Suppressor macrophage (primary cell): ENCODE measurements at regions not wholly inside any gene's neighbourhood (a gene's known extent, or its start where the extent isn't known, plus 50 kb on each side); places are given as distances from the start of the nearest gene placed in this dataset.

ENCODE experiments used
- DNase-seq, 4 experiments: peaks; one replicate each; pipeline ENCODE4 v3.0.0-alpha.2; 2020 to 2022

DNA sequence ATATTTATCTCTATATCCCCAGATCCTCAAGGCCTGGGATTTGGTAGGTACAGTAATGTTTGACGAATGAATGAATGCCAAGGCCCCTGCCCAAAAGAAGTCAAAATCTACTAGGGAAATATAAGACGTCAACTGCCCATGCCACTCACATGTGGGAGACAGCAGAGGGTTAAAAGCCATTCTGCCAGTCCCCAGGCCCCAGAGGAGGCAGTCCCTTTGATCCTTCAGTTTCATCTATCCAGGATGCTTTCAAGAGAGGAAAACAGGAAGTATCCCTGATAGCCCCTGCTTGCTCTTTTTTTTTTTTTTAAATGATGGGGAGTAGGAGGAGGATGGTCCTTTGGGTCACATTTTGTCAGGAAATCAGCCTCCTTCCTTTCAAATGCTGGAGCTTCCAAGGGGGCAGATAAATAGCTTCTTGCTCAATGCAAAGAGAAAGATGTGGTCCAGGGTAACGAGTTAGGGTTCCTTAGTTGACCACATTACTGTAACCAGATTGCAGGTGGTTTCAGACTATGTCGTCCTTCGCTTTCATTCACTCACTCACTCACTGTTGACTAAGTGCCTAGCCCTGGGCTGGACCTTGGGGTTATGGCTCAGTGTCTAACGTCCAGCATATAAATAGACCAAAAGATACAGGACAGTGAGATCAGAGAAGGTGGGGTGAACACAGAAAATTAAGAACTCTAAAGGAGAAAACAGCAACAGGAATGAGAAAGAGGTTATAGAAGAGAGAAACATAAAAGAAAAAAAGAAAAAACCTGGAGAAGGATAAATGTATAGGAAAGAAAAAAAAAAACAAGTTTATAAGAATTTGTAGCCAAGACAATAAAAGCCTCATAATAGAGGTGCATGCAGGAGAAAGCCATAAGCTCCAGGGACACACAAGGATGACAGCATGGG lies 64.6 kb upstream of the PIM1 start:
- DNase-seq = no peak

DNA sequence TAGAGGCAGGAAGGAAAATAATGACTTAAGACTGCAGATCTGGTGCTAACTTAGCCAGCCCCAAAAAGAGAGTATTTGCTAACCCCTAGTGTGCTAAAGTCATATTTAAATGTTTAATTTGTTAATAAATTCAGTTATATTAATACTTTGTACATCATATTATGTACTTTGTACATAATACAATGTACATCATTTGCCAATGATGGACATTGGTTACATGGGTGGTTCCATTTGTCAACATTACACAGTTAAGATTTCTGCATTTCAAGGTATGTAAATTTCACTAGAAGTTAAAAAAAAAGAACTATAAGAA lies 63.9 kb upstream of the PIM1 start:
- no peak for DNase-seq

- no peak for DNase-seq
Observed at GRCh38 chr6:37106554-37106953, 63.4 kb upstream of the PIM1 start.

GRCh38 chr6:37106982-37107491 lies 62.9 kb upstream of the PIM1 start:
- DNase-seq = no peak

GRCh38 chr6:37109714-37110499 lies 60.0 kb upstream of the PIM1 start:
- DNase-seq = peak in 1 of 4 experiments; percentile 21

DNA sequence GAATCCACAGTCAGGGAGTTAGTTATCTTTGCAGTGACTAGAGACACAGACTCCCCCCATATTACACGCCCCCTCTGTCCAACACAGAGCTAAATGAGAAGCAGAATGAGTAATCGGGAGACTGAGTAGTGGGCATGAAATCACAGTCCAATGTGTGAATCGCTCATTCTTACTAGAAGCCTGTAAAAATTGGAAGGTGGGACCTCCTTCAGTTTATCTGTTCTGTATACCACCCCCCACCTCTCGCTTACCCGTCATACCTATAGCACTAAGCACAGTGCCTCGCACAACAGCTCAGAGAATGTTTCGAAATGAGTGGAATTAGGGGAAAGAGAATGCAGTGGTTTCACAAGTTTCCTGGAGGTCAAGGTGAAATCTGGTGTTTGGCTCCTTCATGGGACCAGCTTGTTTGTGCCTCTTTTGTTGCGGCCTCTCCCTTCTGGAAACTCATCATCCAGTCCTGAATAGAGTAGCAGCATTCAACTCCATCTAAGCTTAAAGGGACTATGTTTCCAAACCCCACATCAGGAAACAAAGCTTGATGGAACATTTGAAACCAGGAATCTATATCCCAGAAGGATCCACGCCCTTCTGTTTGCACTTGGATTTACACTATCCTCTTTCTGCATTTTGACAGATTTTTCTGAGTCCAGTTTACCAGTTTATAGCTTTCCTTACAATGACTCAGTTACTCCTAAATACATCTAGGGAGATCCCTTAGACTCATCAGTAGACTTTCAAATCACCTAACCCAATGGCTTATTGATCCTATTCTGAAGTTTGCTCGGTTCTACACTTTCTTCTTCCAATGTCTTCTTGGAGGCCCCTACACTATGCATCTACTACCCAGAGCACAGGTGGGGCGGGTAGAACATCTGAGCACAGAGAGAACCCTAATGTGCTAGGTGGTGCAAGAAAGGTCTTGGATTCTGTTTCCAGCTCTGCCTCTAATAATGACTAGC lies 59.2 kb upstream of the PIM1 start:
- no peak for DNase-seq

DNA sequence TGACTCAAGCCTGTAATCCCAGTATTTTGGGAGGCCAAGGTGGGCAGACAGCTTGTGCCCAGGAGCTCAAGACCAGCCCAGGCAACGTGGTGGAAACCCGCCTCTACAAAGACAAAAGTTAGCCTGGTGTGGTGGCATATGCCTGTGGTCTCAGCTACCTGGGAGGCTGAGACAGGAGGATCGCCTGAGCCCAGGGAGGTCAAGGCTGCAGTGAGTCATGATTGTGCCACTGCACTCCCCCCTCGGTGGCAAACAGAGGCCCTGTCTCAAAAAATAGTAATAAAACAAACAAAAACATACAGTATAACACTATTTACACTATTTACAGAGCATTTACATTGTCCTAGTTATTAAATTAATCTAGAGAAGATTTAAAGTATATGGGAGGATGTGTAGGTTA lies 56.0 kb upstream of the PIM1 start:
- DNase-seq = no peak

GRCh38 chr6:37114612-37115011 lies 55.3 kb upstream of the PIM1 start:
- DNase-seq = no peak

GRCh38 chr6:37115236-37115895 lies 54.6 kb upstream of the PIM1 start:
- DNase-seq = peak; percentile 34 to 61 (median 56)

GRCh38 chr6:37116326-37116725 lies 53.6 kb upstream of the PIM1 start:
- DNase-seq = peak in 3 of 4 experiments; percentile 19 to 49 (median 41)

DNA sequence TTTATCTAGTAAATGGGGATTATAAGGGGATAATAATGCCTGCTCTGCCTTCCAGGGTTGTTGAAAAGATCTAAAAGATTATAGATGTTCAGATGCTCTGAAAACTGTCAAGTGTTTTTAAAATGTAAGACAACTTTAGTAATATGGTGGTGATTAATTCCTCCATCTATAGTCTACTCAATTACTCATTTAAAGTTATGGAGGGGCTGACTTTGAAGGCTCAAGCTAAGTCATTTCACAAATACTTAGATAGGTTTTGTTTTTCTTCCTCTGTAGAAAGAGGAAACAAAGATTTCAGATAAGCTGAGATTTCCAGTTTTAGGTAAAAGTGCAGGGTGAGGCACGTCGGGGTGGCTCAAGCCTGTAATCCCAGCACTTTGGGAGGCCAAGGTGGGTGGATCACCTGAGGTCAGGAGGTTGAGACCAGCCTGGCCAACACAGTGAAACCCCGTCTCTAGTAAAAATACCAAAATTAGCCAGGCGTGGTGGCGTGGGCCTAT lies 50.5 kb upstream of the PIM1 start:
- DNase-seq = peak in 1 of 4 experiments; percentile 16
